H9 (cell line): ENCODE measurements at regions not wholly inside any gene's neighbourhood (a gene's known extent, or its start where the extent isn't known, plus 50 kb on each side); places are given as distances from the start of the nearest gene placed in this dataset.

Experiments used
- DNase-seq: peaks from one replicate; pipeline ENCODE4 v3.0.0-alpha.2; 2017
- H2AFZ ChIP-seq: one replicate; pipeline ENCODE4 v1.6.1; 2013; ENCODE audit warnings: mild to moderate bottlenecking, low read length, control low read depth, moderate library complexity
- H2AK5ac ChIP-seq: 2 replicates; pipeline ENCODE4 v1.6.1; 2013; ENCODE audit warnings: low read length, control low read depth, mixed read lengths; ENCODE audit not compliant: insufficient read length
- H2BK120ac ChIP-seq: one replicate; pipeline ENCODE4 v1.6.1; 2013; ENCODE audit warnings: low read depth, mild to moderate bottlenecking, low read length, control low read depth, inconsistent platforms; ENCODE audit not compliant: poor library complexity, severe bottlenecking
- H2BK12ac ChIP-seq: 2 replicates; pipeline ENCODE4 v1.6.1; 2013; ENCODE audit warnings: low read length, control low read depth, mixed read lengths, low read depth; ENCODE audit not compliant: insufficient read length
- H2BK15ac ChIP-seq: 2 replicates; pipeline ENCODE4 v1.6.1; 2013; ENCODE audit warnings: low read depth, low read length, control low read depth
- H2BK20ac ChIP-seq: one replicate; pipeline ENCODE4 v1.6.1; 2013; ENCODE audit warnings: low read depth, mild to moderate bottlenecking, low read length, control low read depth, inconsistent platforms; ENCODE audit not compliant: poor library complexity, severe bottlenecking
- H2BK5ac ChIP-seq: 2 replicates; pipeline ENCODE4 v1.6.1; 2013; ENCODE audit warnings: low read length, control low read depth, mixed read lengths; ENCODE audit not compliant: insufficient read length
- H3K14ac ChIP-seq: 2 replicates; pipeline ENCODE4 v1.6.1; 2013; ENCODE audit warnings: low read length, control low read depth; ENCODE audit not compliant: insufficient read depth
- H3K18ac ChIP-seq: 2 replicates; pipeline ENCODE4 v1.6.1; 2013; ENCODE audit warnings: low read depth, mild to moderate bottlenecking, mixed read lengths, low read length, control low read depth; ENCODE audit not compliant: insufficient read length
- H3K23ac ChIP-seq: 2 replicates; pipeline ENCODE4 v1.6.1; 2013; ENCODE audit warnings: low read length, control low read depth, mixed read lengths, low read depth; ENCODE audit not compliant: insufficient read length
- H3K23me2 ChIP-seq: 2 replicates; pipeline ENCODE4 v1.6.1; 2013; ENCODE audit warnings: low read depth, mild to moderate bottlenecking, mixed read lengths, low read length, control low read depth; ENCODE audit not compliant: insufficient read length, poor library complexity, severe bottlenecking
- H3K27ac ChIP-seq: 2 replicates; pipeline ENCODE4 v1.5.1; 2013; ENCODE audit warnings: low read length, control low read depth, mixed read lengths, low read depth; ENCODE audit not compliant: insufficient read length
- H3K27me3 ChIP-seq: 2 replicates; pipeline ENCODE4 v1.6.1; 2013; ENCODE audit warnings: low read length, control low read depth, inconsistent platforms; ENCODE audit not compliant: insufficient read depth
- H3K4ac ChIP-seq: 2 replicates; pipeline ENCODE4 v1.6.1; 2013; ENCODE audit warnings: low read depth, mild to moderate bottlenecking, control low read depth, inconsistent platforms, low read length, moderate library complexity
- H3K4me1 ChIP-seq: 2 replicates; pipeline ENCODE4 v1.6.1; 2013; ENCODE audit warnings: low read length, control low read depth, inconsistent platforms; ENCODE audit not compliant: insufficient read depth
- H3K4me2 ChIP-seq: 2 replicates; pipeline ENCODE4 v1.6.1; 2013; ENCODE audit warnings: low read length, control low read depth, mixed read lengths; ENCODE audit not compliant: insufficient read length, insufficient read depth
- H3K56ac ChIP-seq: 2 replicates; pipeline ENCODE4 v1.6.1; 2013; ENCODE audit warnings: low read depth, mild to moderate bottlenecking, mixed read lengths, low read length, control low read depth; ENCODE audit not compliant: insufficient read length
- H3K79me1 ChIP-seq: 2 replicates; pipeline ENCODE4 v1.6.1; 2013; ENCODE audit warnings: low read depth, mild to moderate bottlenecking, moderate library complexity, low read length, control low read depth, inconsistent platforms; ENCODE audit not compliant: insufficient read depth, poor library complexity, severe bottlenecking
- H3K79me2 ChIP-seq: 2 replicates; pipeline ENCODE4 v1.6.1; 2013; ENCODE audit warnings: low read length, control low read depth, inconsistent platforms; ENCODE audit not compliant: insufficient read depth
- H3K9ac ChIP-seq: 2 replicates; pipeline ENCODE4 v1.6.1; 2013; ENCODE audit warnings: low read length, control low read depth, mixed read lengths; ENCODE audit not compliant: insufficient read length; ENCODE audit errors: extremely low read depth
- H3K9me3 ChIP-seq: one replicate; pipeline ENCODE4 v1.6.1; 2013; ENCODE audit warnings: low read depth, low read length, inconsistent platforms; ENCODE audit not compliant: control insufficient read depth
- H3T11ph ChIP-seq: one replicate; pipeline ENCODE4 v1.6.1; 2013; ENCODE audit warnings: mild to moderate bottlenecking, low read length, control low read depth, inconsistent platforms
- H4K20me1 ChIP-seq: one replicate; pipeline ENCODE4 v1.6.1; 2013; ENCODE audit not compliant: control insufficient read depth, insufficient read length, insufficient read depth
- H4K5ac ChIP-seq: 2 replicates; pipeline ENCODE4 v1.6.1; 2013; ENCODE audit warnings: low read depth, mild to moderate bottlenecking, mixed read lengths, low read length, control low read depth; ENCODE audit not compliant: insufficient read length
- H4K8ac ChIP-seq: replicated peaks from 2 replicates; pipeline ENCODE4 v1.6.1; 2013; ENCODE audit warnings: low read length, control low read depth, mixed read lengths, low read depth; ENCODE audit not compliant: insufficient read length
- H4K91ac ChIP-seq: 2 replicates; pipeline ENCODE4 v1.6.1; 2013; ENCODE audit warnings: low read depth, mild to moderate bottlenecking, moderate library complexity, mixed read lengths, low read length, control low read depth; ENCODE audit not compliant: insufficient read length
- H3K27ac Mint-ChIP-seq, 3 experiments: 2 replicates in 2 of 3; 3 replicates in 1 of 3; pipeline ENCODE4 v1.8.0; 2020 to 2021; ENCODE audit warnings: mixed read lengths in 3 of 3, mild to moderate bottlenecking in 1 of 3, moderate library complexity in 1 of 3
- H3K27me3 Mint-ChIP-seq: 2 replicates; pipeline ENCODE4 v1.8.0; 2021; ENCODE audit warnings: low read depth, mild to moderate bottlenecking, moderate library complexity, mixed read lengths
- H3K36me3 Mint-ChIP-seq, 3 experiments: 2 replicates in 2 of 3; 3 replicates in 1 of 3; pipeline ENCODE4 v1.8.0; 2020 to 2021; ENCODE audit warnings: low read depth in 3 of 3, mixed read lengths in 3 of 3; ENCODE audit not compliant: insufficient read depth in 1 of 3
- H3K4me1 Mint-ChIP-seq, 2 experiments: 2 replicates each; pipeline ENCODE4 v1.8.0; 2020; ENCODE audit warnings: mixed read lengths in 2 of 2
- H3K4me3 Mint-ChIP-seq, 2 experiments: 2 replicates in 1 of 2; 3 replicates in 1 of 2; pipeline ENCODE4 v1.8.0; 2020 to 2021; ENCODE audit warnings: mild to moderate bottlenecking in 2 of 2, mixed read lengths in 2 of 2, moderate library complexity in 1 of 2
- H3K9me3 Mint-ChIP-seq, 2 experiments: 2 replicates in 1 of 2; 3 replicates in 1 of 2; pipeline ENCODE4 v1.8.0; 2020; ENCODE audit warnings: mild to moderate bottlenecking in 2 of 2, mixed read lengths in 2 of 2, moderate library complexity in 1 of 2
- WGBS: extraction: QIAGEN DNeasy Blood & Tissue Kit; methylation state at CpG from one replicate; pipeline ENCODE4 v1.1.7; 2013; ENCODE audit warnings: missing lambda C conversion rate, low lambda C conversion rate, mixed read lengths; ENCODE audit not compliant: insufficient read length; ENCODE audit errors: extremely low coverage; 5-methylcytosine and 5-hydroxymethylcytosine counted together
- TF ChIP-seq, protein P1 (sequence below): fragments of 200-600 bp; sonication (generic); conservative IDR thresholded peaks from 3 replicates; pipeline ENCODE4 v1.8.0; 2021; ENCODE audit warnings: antibody characterized with exemption, mild to moderate bottlenecking

DNA sequence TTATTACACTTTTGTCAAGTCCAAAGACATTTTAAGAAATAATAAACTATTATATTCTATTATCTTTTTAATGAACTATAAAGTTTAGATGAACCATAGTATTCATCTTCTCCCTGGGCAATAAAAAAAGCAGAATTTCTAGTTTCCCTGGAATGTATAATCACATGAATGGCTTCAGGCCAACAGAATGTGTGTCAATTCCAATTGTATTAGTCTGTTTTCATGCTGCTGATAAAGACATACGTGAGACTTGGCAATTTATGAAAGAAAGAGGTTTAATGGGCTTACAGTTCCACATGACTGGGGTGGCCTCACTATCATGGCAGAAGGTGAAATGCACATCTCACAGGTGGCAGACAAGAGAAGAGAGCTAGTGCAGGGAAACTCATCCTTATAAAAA, 70.7 kb upstream of the ANXA10 start:
- H2BK15ac ChIP-seq = no peak overlapping the region
- TF ChIP-seq, protein P1, sequence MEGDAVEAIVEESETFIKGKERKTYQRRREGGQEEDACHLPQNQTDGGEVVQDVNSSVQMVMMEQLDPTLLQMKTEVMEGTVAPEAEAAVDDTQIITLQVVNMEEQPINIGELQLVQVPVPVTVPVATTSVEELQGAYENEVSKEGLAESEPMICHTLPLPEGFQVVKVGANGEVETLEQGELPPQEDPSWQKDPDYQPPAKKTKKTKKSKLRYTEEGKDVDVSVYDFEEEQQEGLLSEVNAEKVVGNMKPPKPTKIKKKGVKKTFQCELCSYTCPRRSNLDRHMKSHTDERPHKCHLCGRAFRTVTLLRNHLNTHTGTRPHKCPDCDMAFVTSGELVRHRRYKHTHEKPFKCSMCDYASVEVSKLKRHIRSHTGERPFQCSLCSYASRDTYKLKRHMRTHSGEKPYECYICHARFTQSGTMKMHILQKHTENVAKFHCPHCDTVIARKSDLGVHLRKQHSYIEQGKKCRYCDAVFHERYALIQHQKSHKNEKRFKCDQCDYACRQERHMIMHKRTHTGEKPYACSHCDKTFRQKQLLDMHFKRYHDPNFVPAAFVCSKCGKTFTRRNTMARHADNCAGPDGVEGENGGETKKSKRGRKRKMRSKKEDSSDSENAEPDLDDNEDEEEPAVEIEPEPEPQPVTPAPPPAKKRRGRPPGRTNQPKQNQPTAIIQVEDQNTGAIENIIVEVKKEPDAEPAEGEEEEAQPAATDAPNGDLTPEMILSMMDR = no peak
- no peak overlapping the region for H4K5ac ChIP-seq
- H3K27me3 ChIP-seq = no peaks in the 10 kb centered on the region
- Mint-ChIP-seq H3K9me3 (peaks cover 22 to 23% of the 10 kb centered on the region in 2 experiments), H3K27ac (no peak overlapping the region), H3K27me3 (no peaks in the 10 kb centered on the region), H3K4me3 (no peak overlapping the region), H3K36me3 (peaks cover 8 to 29% (median 17%) of the 10 kb centered on the region in 3 experiments), H3K4me1 (peaks cover 10 to 11% of the 10 kb centered on the region in 2 experiments)
- H3K79me1 ChIP-seq = no peaks in the 10 kb centered on the region
- H3K9ac ChIP-seq = no peak overlapping the region
- H3K23me2 ChIP-seq = no peaks in the 10 kb centered on the region
- no peaks in the 10 kb centered on the region for H4K20me1 ChIP-seq
- H3K4me1 ChIP-seq = peaks cover 5% of the 10 kb centered on the region; the same call in 1 of the 2 replicates
- H3K9me3 ChIP-seq = no peaks in the 10 kb centered on the region
- no peak overlapping the region for H3K56ac ChIP-seq
- H3K14ac ChIP-seq = no peak overlapping the region
- no peak overlapping the region for H2AFZ ChIP-seq
- WGBS = no CpG with 5 or more reads among the region's 1 CpG
- no peak overlapping the region for H3K18ac ChIP-seq
- no peak overlapping the region for H3K27ac ChIP-seq
- DNase-seq = no peak
- no peak overlapping the region for H2BK12ac ChIP-seq
- no peak overlapping the region for H3K4ac ChIP-seq
- H3T11ph ChIP-seq = no peak overlapping the region
- H3K23ac ChIP-seq = no peak overlapping the region
- H2BK20ac ChIP-seq = no peak overlapping the region
- no peak overlapping the region for H4K91ac ChIP-seq
- H4K8ac ChIP-seq = no peak overlapping the region
- H3K4me2 ChIP-seq = no peak overlapping the region
- no peak overlapping the region for H2BK120ac ChIP-seq
- H2BK5ac ChIP-seq = no peak overlapping the region
- H2AK5ac ChIP-seq = no peak overlapping the region
- H3K79me2 ChIP-seq = no peaks in the 10 kb centered on the region
